Neural cell (in vitro differentiated cells): ENCODE measurements at regions not wholly inside any gene's neighbourhood (a gene's known extent, or its start where the extent isn't known, plus 50 kb on each side); places are given as distances from the start of the nearest gene placed in this dataset.

ENCODE experiments used
- CTCF ChIP-seq: fragments of 450-650 bp; IDR thresholded peaks from 2 replicates; pipeline ENCODE4 v1.5.1; 2014; ENCODE audit warnings: antibody characterized with exemption, mild to moderate bottlenecking, moderate library complexity; ENCODE audit not compliant: poor library complexity, severe bottlenecking
- EP300 ChIP-seq: fragments of 450-650 bp; conservative IDR thresholded peaks from 2 replicates; pipeline ENCODE4 v1.6.1; 2014; ENCODE audit warnings: antibody characterized with exemption, mild to moderate bottlenecking, moderate library complexity; ENCODE audit not compliant: poor library complexity, severe bottlenecking
- EZH2 ChIP-seq: fragments of 200-600, 300-800 bp; shearing (Covaris generic), sonication (generic); IDR thresholded peaks from 2 replicates; pipeline ENCODE4 v1.6.1; 2014; ENCODE audit warnings: antibody characterized with exemption, low read length, borderline replicate concordance, mild to moderate bottlenecking; ENCODE audit not compliant: insufficient read depth, poor library complexity, severe bottlenecking
- MXI1 ChIP-seq: fragments of 450-650 bp; conservative IDR thresholded peaks from 2 replicates; pipeline ENCODE4 v1.6.1; 2014; ENCODE audit warnings: antibody characterized with exemption, mild to moderate bottlenecking; ENCODE audit not compliant: poor library complexity, severe bottlenecking
- SMC3 ChIP-seq: fragments of 450-650 bp; conservative IDR thresholded peaks from 2 replicates; pipeline ENCODE4 v1.6.1; 2014; ENCODE audit warnings: antibody characterized with exemption, mild to moderate bottlenecking, moderate library complexity; ENCODE audit not compliant: poor library complexity
- TAF1 ChIP-seq: IDR thresholded peaks from 2 replicates; pipeline ENCODE4 v1.6.1; 2012; ENCODE audit warnings: low read depth

- TF ChIP-seq CTCF (no peak), SMC3 (no peak), EP300 (no peak), EZH2 (no peak), TAF1 (no peak), MXI1 (no peak)
These were observed 353.9 kb upstream of the SPHKAP start for GRCh38 chr2:228535396-228535795.
